Calu3 (cell line): ENCODE measurements at regions not wholly inside any gene's neighbourhood (a gene's known extent, or its start where the extent isn't known, plus 50 kb on each side); places are given as distances from the start of the nearest gene placed in this dataset.

ENCODE experiments used
- BruUV-seq: library from RNA; stranded (reverse); fragments of 400-500 nt; replicated peaks from 2 replicates; lab custom pipeline; 2021; lab: Mats Ljungman, UMichigan
- CTCF ChIA-PET: fragments of 300-600 bp; sonication (Branson Sonifier 250); formaldehyde crosslinking; loops from one replicate; lab custom pipeline; 2022; ENCODE audit warnings: antibody characterized with exemption; lab: Charles Lee
- DNase-seq: peaks from one replicate; pipeline ENCODE4 v3.0.0; 2022
- H3K27ac Mint-ChIP-seq: one replicate; pipeline ENCODE4 v1.8.0; 2022; ENCODE audit warnings: mixed read lengths; ENCODE audit not compliant: unreplicated experiment
- H3K27me3 Mint-ChIP-seq: one replicate; pipeline ENCODE4 v1.8.0; 2022; ENCODE audit warnings: mixed read lengths; ENCODE audit not compliant: unreplicated experiment
- H3K36me3 Mint-ChIP-seq: one replicate; pipeline ENCODE4 v1.8.0; 2022; ENCODE audit warnings: mild to moderate bottlenecking, moderate library complexity, mixed read lengths; ENCODE audit not compliant: insufficient read depth, unreplicated experiment
- H3K4me1 Mint-ChIP-seq: one replicate; pipeline ENCODE4 v1.8.0; 2022; ENCODE audit warnings: mild to moderate bottlenecking, low read depth, mixed read lengths; ENCODE audit not compliant: unreplicated experiment
- H3K4me3 Mint-ChIP-seq: one replicate; pipeline ENCODE4 v1.8.0; 2022; ENCODE audit warnings: mild to moderate bottlenecking, low read depth, moderate library complexity, mixed read lengths; ENCODE audit not compliant: unreplicated experiment
- H3K9me3 Mint-ChIP-seq: one replicate; pipeline ENCODE4 v1.8.0; 2022; ENCODE audit warnings: low read depth, mixed read lengths; ENCODE audit not compliant: unreplicated experiment
- CTCF ChIP-seq: fragments of 200-600 bp; IDR thresholded peaks from one replicate; pipeline ENCODE4 v1.8.0; 2022; ENCODE audit warnings: antibody characterized with exemption; ENCODE audit not compliant: unreplicated experiment
- intact Hi-C: fragments of 100-400 bp; cut with micrococcal nuclease; formaldehyde crosslinking; loops from one replicate; pipeline ENCODE4 v1.10.0; 2022; ENCODE audit not compliant: unreplicated experiment

DNA sequence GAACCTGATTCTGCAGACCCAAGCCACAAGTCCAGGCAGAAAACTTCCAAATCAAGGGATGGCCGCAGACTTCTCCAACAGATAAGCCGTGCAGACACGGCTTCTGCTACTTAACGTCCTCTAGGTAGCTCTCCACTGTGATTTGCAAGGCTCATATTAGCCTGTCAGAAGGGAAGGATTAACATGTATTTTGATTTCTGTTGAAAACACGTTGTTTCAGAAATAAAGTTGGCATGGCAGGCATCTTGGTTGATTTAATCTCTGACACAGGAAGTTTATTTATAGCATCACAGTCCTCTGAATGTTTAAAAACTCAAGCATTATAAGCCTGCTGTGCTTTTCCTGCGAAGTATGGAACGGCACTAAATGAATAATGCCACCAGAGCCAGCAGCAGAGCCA, 166.8 kb upstream of the TOX3 start:
- no peaks in the 10 kb centered on the region for H3K36me3 Mint-ChIP-seq
- no peak for TF ChIP-seq CTCF
- peaks cover 34% of the 10 kb centered on the region for H3K27me3 Mint-ChIP-seq
- peaks cover 1% of the 10 kb centered on the region for H3K4me1 Mint-ChIP-seq
- H3K4me3 Mint-ChIP-seq, result no peak overlapping the region
- no peak for DNase-seq
- intact Hi-C loops, result no loop called here
- no peaks in the 10 kb centered on the region for H3K9me3 Mint-ChIP-seq
- CTCF ChIA-PET, result no interaction called here
- no peak overlapping the region for H3K27ac Mint-ChIP-seq
- BruUV-seq, result no TSS peak

DNA sequence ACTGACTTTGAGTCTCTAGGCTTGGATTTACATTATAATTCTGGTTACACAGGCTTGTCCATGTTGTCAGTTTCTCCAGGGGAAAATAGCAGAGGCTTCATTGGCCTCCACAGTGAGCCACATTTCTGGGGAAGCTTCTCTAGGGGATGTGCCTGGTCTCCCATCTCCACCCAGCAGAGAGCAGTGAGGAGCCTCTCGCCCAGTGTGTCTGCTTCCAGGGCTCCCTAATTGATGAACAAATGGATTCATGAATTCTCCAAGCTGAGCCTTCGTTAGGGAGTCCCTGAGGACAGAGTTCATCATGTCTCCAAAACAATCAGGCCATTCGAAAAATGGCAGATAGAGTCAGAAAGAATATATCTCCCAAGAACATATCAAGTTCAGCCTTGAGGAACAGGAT, 162.4 kb upstream of the TOX3 start:
- H3K4me3 Mint-ChIP-seq, result no peak overlapping the region
- CTCF ChIA-PET, result interaction anchor here (1.2 kb wide), 1 partner anchor 203 kb away, joined by 3 read pairs; no protein-coding TSS in a partner anchor
- H3K4me1 Mint-ChIP-seq, result no peaks in the 10 kb centered on the region
- no peak overlapping the region for H3K27ac Mint-ChIP-seq
- H3K36me3 Mint-ChIP-seq, result no peaks in the 10 kb centered on the region
- no peak for DNase-seq
- no peak for TF ChIP-seq CTCF
- H3K27me3 Mint-ChIP-seq, result peaks cover 67% of the 10 kb centered on the region
- intact Hi-C loops, result no loop called here
- peaks cover 2% of the 10 kb centered on the region for H3K9me3 Mint-ChIP-seq
- no TSS peak for BruUV-seq

DNA sequence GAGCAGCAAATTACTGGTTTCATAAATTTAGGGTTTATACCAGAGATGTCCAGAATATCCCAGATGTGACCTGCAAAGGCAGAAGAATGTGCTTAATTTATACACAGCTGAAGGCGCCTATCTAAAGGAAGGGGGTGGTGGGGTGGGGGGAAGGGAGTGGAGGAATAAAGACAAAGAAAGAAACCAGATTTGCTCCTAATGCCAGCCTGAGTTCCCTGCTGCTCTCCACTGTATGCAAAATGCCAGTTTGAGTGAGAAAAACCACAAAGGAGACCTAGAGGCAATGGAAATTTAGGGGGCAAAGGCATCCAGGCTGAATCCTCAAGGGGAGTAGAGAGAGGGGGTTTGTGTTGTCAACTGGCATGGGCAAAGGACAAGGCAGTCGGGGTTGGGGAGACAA, 161.5 kb upstream of the TOX3 start:
- Mint-ChIP-seq H3K27me3 (peaks cover 60% of the 10 kb centered on the region), H3K36me3 (no peaks in the 10 kb centered on the region), H3K4me1 (no peaks in the 10 kb centered on the region), H3K4me3 (no peak overlapping the region), H3K9me3 (peaks cover 2% of the 10 kb centered on the region), H3K27ac (no peak overlapping the region)
- intact Hi-C loops, result no loop called here
- BruUV-seq, result no TSS peak
- TF ChIP-seq CTCF, result no peak
- no peak for DNase-seq
- CTCF ChIA-PET, result interaction anchor here (1.2 kb wide), 1 partner anchor 204 kb away, joined by 3 read pairs; no protein-coding TSS in a partner anchor

DNA sequence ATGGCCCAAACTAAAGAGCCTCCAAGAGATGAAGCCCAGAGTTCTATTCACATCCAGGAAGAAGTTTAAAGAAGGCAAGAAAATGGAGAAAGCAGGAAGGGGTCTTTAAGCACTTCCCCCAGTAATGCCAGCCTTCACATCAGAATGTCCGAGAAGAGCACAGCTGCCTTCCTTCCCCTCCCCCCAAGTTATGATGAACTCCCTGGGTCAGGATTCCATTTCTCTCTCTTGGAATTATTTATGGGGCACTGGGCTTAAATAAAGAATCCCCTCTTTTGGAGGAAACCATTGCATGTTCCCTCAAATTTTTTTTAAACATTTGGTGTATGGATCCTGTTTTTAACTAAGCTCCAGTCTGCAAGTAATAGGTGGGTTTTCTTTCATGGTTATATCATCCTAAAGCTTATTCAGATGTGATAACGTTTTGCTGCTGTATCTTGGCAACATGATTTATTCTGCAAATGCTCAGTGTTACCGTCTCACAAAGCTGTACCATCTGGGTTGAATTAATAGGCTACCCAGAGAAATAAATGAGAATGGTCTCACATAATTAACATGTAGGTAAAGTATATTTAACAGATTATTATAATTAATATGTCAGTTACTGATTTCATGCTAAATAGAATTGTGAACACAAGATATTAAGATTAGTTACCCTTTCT, 160.9 kb upstream of the TOX3 start:
- Mint-ChIP-seq H3K4me1 (no peaks in the 10 kb centered on the region), H3K36me3 (no peaks in the 10 kb centered on the region), H3K27ac (no peak overlapping the region), H3K27me3 (peaks cover 60% of the 10 kb centered on the region), H3K4me3 (no peak overlapping the region), H3K9me3 (peaks cover 2% of the 10 kb centered on the region)
- BruUV-seq, result no TSS peak
- DNase-seq, result no peak
- intact Hi-C loops, result no loop called here
- CTCF ChIA-PET, result interaction anchor here (0.9 to 1.2 kb wide), 2 partner anchors 13 to 43 kb away, joined by 3 read pairs; no protein-coding TSS in a partner anchor
- no peak for TF ChIP-seq CTCF
